C4-2B (cell line): ENCODE measurements at regions not wholly inside any gene's neighbourhood (a gene's known extent, or its start where the extent isn't known, plus 50 kb on each side); places are given as distances from the start of the nearest gene placed in this dataset.

Experiments used
- ZFX ChIP-seq: fragments of 450-650 bp; IDR thresholded peaks from 2 replicates; pipeline ENCODE4 v1.6.1; 2017
- TF ChIP-seq, protein P1 (sequence below): fragments of 450-650 bp; conservative IDR thresholded peaks from 2 replicates; pipeline ENCODE4 v1.5.1; 2017; ENCODE audit warnings: mild to moderate bottlenecking

DNA sequence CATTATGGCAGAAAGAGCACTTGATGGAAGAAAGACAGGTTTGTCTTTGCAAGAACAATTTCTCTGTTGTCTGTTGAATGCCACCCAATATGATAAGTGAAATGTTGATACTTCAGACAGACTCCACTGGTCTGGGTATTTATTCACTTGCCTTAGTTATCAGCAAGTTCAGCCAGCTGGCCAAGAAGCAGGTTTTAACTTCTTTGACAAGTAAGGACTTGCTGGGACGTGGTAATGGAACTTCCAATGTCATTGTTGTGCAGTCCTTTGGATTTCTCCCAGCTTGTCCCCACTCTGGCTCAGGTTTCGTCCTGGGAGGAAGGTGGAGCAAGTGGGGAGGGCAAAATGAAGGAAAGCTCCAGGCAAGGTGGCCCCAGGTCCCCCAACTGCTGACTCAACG is 497.4 kb downstream of the RPS24 start:
- TF ChIP-seq, protein P1, sequence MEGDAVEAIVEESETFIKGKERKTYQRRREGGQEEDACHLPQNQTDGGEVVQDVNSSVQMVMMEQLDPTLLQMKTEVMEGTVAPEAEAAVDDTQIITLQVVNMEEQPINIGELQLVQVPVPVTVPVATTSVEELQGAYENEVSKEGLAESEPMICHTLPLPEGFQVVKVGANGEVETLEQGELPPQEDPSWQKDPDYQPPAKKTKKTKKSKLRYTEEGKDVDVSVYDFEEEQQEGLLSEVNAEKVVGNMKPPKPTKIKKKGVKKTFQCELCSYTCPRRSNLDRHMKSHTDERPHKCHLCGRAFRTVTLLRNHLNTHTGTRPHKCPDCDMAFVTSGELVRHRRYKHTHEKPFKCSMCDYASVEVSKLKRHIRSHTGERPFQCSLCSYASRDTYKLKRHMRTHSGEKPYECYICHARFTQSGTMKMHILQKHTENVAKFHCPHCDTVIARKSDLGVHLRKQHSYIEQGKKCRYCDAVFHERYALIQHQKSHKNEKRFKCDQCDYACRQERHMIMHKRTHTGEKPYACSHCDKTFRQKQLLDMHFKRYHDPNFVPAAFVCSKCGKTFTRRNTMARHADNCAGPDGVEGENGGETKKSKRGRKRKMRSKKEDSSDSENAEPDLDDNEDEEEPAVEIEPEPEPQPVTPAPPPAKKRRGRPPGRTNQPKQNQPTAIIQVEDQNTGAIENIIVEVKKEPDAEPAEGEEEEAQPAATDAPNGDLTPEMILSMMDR, result no peak
- no peak for TF ChIP-seq ZFX
